Ishikawa (cell line): ENCODE measurements at regions not wholly inside any gene's neighbourhood (a gene's known extent, or its start where the extent isn't known, plus 50 kb on each side); places are given as distances from the start of the nearest gene placed in this dataset.

ENCODE experiments used
- CEBPB ChIP-seq: IDR thresholded peaks from 2 replicates; pipeline ENCODE4 v1.6.1; 2012
- CREB1 ChIP-seq: IDR thresholded peaks from 2 replicates; pipeline ENCODE4 v1.6.1; 2012; ENCODE audit warnings: low read depth
- EGR1 ChIP-seq: IDR thresholded peaks from 2 replicates; pipeline ENCODE4 v1.6.1; 2012
- EP300 ChIP-seq: IDR thresholded peaks from 2 replicates; pipeline ENCODE4 v1.6.1; 2012; ENCODE audit warnings: borderline replicate concordance
- FOXM1 ChIP-seq: IDR thresholded peaks from 2 replicates; pipeline ENCODE4 v1.6.1; 2012; ENCODE audit warnings: low read depth, borderline replicate concordance
- NFIC ChIP-seq: IDR thresholded peaks from 2 replicates; pipeline ENCODE4 v1.6.1; 2012
- RAD21 ChIP-seq: IDR thresholded peaks from 2 replicates; pipeline ENCODE4 v1.6.1; 2012; ENCODE audit warnings: low read depth
- REST ChIP-seq: IDR thresholded peaks from 2 replicates; pipeline ENCODE4 v1.6.1; 2012; ENCODE audit warnings: low read depth, mild to moderate bottlenecking
- TAF1 ChIP-seq: IDR thresholded peaks from 2 replicates; pipeline ENCODE4 v1.6.1; 2012; ENCODE audit warnings: low read depth, mild to moderate bottlenecking
- TCF12 ChIP-seq: IDR thresholded peaks from 2 replicates; pipeline ENCODE4 v1.6.1; 2012; ENCODE audit warnings: low read depth
- TEAD4 ChIP-seq: IDR thresholded peaks from 2 replicates; pipeline ENCODE4 v1.6.1; 2012
- USF1 ChIP-seq: IDR thresholded peaks from 2 replicates; pipeline ENCODE4 v1.6.1; 2012
- YY1 ChIP-seq: IDR thresholded peaks from 2 replicates; pipeline ENCODE4 v1.6.1; 2012; ENCODE audit warnings: low read depth
- TF ChIP-seq, protein P1 (sequence below): IDR thresholded peaks from 2 replicates; pipeline ENCODE4 v1.6.1; 2012

DNA sequence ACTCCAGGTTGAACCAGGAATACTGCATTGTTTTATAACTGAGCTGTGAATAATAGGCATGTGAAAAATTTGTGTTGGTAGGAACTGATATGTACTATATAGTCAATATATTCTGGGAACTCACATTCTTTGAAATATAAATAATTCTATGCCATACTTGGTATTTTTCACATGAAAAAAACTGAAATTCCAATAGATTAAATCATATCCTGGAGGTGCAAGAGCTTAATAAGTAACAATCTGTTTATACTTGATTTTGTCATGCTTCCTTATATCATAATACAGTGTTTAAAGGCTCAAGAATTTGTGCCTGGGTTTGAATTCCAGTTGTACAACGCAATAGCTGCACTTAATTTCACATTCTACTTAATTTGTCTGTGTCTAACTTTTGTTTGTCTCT lies 387.0 kb downstream of the USP25 start:
- TF ChIP-seq, protein P1, sequence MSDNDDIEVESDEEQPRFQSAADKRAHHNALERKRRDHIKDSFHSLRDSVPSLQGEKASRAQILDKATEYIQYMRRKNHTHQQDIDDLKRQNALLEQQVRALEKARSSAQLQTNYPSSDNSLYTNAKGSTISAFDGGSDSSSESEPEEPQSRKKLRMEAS, result no peak
- no peak for TF ChIP-seq TAF1
- TF ChIP-seq YY1, result no peak
- no peak for TF ChIP-seq EP300
- TF ChIP-seq EGR1, result no peak
- TF ChIP-seq CEBPB, result no peak
- no peak for TF ChIP-seq FOXM1
- TF ChIP-seq USF1, result no peak
- TF ChIP-seq RAD21, result no peak
- no peak for TF ChIP-seq CREB1
- TF ChIP-seq REST, result no peak
- no peak for TF ChIP-seq TEAD4
- no peak for TF ChIP-seq TCF12
- TF ChIP-seq NFIC, result no peak
